ENCODE measurements at regions not wholly inside any gene's neighbourhood (a gene's known extent, or its start where the extent isn't known, plus 50 kb on each side); places are given as distances from the start of the nearest gene placed in this dataset.

DNA sequence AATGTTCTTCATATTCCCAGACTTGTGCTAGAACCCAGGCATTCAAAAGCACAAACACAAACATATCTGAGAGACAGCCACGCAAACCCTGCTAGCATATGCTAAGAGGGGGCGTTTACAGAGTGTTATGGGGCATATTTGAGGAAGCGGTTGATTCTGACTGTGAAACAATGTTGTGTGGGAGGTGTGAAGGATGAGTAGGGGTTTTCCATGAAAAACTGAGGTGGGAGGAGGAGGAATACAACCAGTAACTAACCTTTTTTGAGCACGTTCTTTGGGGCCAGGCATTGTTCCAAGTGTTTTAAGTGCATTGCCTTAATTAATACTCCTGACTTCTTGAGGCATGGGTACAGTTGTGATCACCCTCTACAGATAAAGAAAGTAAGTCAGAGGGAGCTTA is 499.5 kb downstream of the AACS start:
- no peak for ATAC-seq (ENCODE audit: insufficient number of reproducible peaks, low FRiP score, low read depth)
- Histone ChIP-seq H3K27ac (no peak overlapping the region), H3K4me3 (no peak overlapping the region), H3K9me3 (no peaks in the 10 kb centered on the region), H3K36me3 (no peaks in the 10 kb centered on the region), H3K4me1 (ENCODE audit: control insufficient read depth in 1 of 2, low read depth in 2 of 2) (no peaks in the 10 kb centered on the region), H3K27me3 (replicated peaks; ENCODE audit: insufficient read depth) (no peaks in the 10 kb centered on the region)
- DNase-seq (ENCODE audit: low spot score) = no peak
- TF ChIP-seq CTCF (IDR thresholded peaks at IDR 0.05) = no peak

DNA sequence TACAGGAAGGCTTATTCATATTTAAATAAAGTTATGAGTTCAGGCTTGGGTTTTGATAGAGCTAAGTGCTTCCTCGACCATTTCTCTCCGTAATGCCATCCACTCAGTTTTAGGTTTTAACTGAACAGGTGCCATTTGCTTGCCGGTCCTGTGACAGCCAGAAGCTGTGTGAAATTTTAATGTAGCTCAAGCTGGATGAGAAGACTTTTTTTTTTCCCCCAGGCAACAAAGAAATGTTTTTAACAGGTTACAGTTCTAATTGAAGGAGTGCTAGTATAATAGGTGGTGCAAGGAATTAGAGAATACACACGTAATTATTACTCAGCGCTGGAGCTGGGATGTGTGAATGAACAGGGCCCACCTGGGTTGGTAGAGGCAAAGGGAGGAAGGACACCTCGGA is 502.3 kb downstream of the AACS start:
- Histone ChIP-seq H3K36me3 (no peaks in the 10 kb centered on the region), H3K9me3 (no peaks in the 10 kb centered on the region), H3K4me1 (ENCODE audit: control insufficient read depth in 1 of 2, low read depth in 2 of 2) (peaks cover 0 to 13% of the 10 kb centered on the region in 2 donors), H3K4me3 (no peak overlapping the region), H3K27me3 (replicated peaks; ENCODE audit: insufficient read depth) (no peaks in the 10 kb centered on the region), H3K27ac (no peak overlapping the region)
- no peak for ATAC-seq (ENCODE audit: insufficient number of reproducible peaks, low FRiP score, low read depth)
- TF ChIP-seq CTCF (IDR thresholded peaks at IDR 0.05) = no peak
- DNase-seq (ENCODE audit: low spot score) = no peak

DNA sequence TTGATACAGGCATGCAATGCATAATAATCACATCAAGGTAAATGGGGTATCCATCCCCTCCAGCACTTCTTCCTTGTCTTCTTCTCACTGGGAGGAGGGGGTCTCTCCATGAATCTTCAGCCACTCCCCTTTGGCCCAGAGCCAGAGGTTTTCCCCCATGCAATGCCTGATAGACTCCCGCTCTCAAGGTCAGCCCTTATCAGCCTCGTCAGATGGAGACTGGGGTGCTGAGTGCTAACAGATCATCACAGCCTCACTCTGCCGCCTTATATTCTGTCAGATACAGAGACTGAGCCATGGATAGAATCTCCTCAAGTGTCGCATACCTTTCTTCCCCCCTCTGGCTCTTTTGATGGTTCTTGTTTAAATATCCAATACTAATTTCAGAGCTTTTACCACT is 503.1 kb downstream of the AACS start:
- TF ChIP-seq CTCF (IDR thresholded peaks at IDR 0.05) = no peak
- no peak for DNase-seq (ENCODE audit: low spot score)

GRCh38 chr12:125573271-125573670 is 508.0 kb downstream of the AACS start:
- no peak for TF ChIP-seq CTCF (IDR thresholded peaks at IDR 0.05)
- H3K36me3 ChIP-seq = no peaks in the 10 kb centered on the region

More for the DNA sequence above, 503.1 kb downstream of the AACS start:
- Histone ChIP-seq H3K27ac (no peak overlapping the region), H3K9me3 (no peaks in the 10 kb centered on the region), H3K4me1 (ENCODE audit: control insufficient read depth in 1 of 2, low read depth in 2 of 2) (peaks cover 0 to 21% of the 10 kb centered on the region in 2 donors), H3K4me3 (no peak overlapping the region), H3K27me3 (replicated peaks; ENCODE audit: insufficient read depth) (no peaks in the 10 kb centered on the region), H3K36me3 (no peaks in the 10 kb centered on the region)
- ATAC-seq (ENCODE audit: insufficient number of reproducible peaks, low FRiP score, low read depth) = no peak

GRCh38 chr12:125577334-125577733 is 512.1 kb downstream of the AACS start:
- no peak for ATAC-seq (ENCODE audit: insufficient number of reproducible peaks, low FRiP score, low read depth)
- Histone ChIP-seq H3K9me3 (peaks cover 3% of the 10 kb centered on the region), H3K4me1 (ENCODE audit: control insufficient read depth in 1 of 2, low read depth in 2 of 2) (peaks cover 0 to 16% of the 10 kb centered on the region in 2 donors), H3K36me3 (no peaks in the 10 kb centered on the region), H3K27ac (no peak overlapping the region), H3K27me3 (replicated peaks; ENCODE audit: insufficient read depth) (no peaks in the 10 kb centered on the region), H3K4me3 (no peak overlapping the region)
- TF ChIP-seq CTCF (IDR thresholded peaks at IDR 0.05) = no peak
- no peak for DNase-seq (ENCODE audit: low spot score)

More at GRCh38 chr12:125573271-125573670, 508.0 kb downstream of the AACS start:
- Histone ChIP-seq H3K27ac (peak overlapping the region in 1 of 2 donors; percentile 11), H3K4me3 (no peak overlapping the region), H3K4me1 (ENCODE audit: control insufficient read depth in 1 of 2, low read depth in 2 of 2) (peaks cover 0 to 27% of the 10 kb centered on the region in 2 donors), H3K27me3 (replicated peaks; ENCODE audit: insufficient read depth) (no peaks in the 10 kb centered on the region), H3K9me3 (no peaks in the 10 kb centered on the region)
- ATAC-seq (ENCODE audit: insufficient number of reproducible peaks, low FRiP score, low read depth) (no peak), DNase-seq (ENCODE audit: low spot score) (no peak)
